HG03575 (cell line): ENCODE measurements at regions not wholly inside any gene's neighbourhood (a gene's known extent, or its start where the extent isn't known, plus 50 kb on each side); places are given as distances from the start of the nearest gene placed in this dataset.

Experiments
- ATAC-seq: cut with Tn5 transposase; IDR thresholded peaks from one replicate; pipeline ENCODE4 v1.9.1; 2021; ENCODE audit not compliant: unreplicated experiment, insufficient number of reproducible peaks, low FRiP score; ENCODE audit errors: extremely low read depth

GRCh38 chr13:80239571-80240255 is 101.2 kb downstream of the SPRY2 start:
- no peak for ATAC-seq

DNA sequence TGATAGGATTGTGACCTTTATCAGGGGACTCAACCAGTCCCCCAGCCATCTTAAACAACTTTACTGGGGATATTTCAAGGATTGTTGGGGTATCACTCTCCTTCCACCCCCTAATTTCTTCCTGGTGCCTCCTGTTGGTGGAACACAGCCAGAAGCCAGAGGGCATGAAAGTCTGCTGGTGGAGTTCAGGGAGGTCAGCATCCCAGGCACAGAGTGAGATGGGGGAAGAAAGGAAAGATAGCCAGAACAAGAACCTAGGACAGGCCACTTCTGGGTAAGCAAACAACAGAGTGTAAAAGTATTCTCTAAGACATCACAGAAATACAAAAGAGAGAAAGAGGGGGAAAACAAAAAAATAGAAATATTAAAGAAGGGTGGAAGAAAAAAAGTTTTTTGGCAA is 101.8 kb downstream of the SPRY2 start:
- ATAC-seq: no peak

- ATAC-seq: no peak
Observed at GRCh38 chr13:80237646-80238045, 103.3 kb downstream of the SPRY2 start.

- no peak for ATAC-seq
Observed at GRCh38 chr13:80235967-80236302, 105.0 kb downstream of the SPRY2 start.

GRCh38 chr13:80235166-80235966 is 105.6 kb downstream of the SPRY2 start:
- no peak for ATAC-seq

DNA sequence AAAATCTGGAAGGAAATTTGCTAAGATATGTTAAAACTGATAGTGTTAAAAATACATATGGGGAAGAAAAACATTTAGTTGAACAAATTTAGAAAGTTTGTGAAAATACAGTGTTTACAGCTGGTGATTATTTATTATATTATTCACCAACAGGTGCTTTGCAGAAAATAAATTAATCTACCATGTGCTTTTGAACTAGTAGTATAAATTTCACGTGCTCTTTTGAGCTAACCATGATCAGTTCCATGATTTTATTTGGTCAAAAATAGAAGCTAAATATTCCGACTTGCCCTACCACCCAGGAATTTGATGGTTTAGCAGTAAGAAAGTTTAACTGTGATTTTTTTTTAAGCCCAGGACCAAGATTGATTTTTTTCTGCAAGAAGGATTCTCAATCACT is 113.3 kb downstream of the SPRY2 start:
- ATAC-seq: no peak

DNA sequence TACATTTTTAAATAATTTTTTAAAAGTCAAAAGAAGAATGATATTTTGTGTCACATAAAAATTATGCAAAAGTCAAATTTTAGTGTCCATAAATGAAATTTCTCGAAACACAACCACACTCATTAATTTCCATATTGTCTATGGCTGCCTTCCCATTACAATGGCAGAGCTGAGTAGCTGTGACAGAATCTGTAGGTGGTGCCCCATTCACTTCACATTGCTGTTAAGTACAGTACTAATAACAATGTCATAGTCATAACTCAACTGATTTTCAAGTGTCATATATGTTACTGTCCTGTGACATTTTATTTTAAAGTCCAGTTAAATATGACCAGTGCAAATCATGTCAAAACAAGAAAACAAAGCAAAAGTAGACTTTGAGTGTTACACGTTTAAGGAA is 114.3 kb downstream of the SPRY2 start:
- ATAC-seq: no peak

GRCh38 chr13:80224468-80224867 is 116.5 kb downstream of the SPRY2 start:
- ATAC-seq: no peak

GRCh38 chr13:80217614-80218456 is 123.1 kb downstream of the SPRY2 start:
- ATAC-seq: no peak

DNA sequence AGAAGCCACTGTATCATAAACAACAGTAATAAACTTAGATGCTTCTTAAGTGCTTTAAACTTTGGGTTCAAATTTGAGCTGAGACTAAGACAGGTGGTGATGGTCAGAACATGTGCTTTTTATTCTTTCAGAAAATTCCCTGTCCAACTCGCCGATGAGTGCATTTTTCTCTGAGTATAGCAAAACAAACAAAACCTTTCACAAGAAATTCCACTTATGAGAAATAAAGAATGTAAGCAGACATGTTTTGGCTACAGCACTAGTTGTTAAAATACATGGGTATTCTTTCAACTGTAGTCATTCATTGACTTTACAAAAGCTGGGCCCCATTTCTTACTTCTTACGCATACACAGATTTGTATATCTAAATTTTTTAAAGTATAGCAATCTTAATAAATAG is 125.6 kb downstream of the SPRY2 start:
- ATAC-seq: no peak

- ATAC-seq: no peak
Observed at GRCh38 chr13:80214521-80214991, 126.4 kb downstream of the SPRY2 start.

- ATAC-seq: no peak
Observed at GRCh38 chr13:80214050-80214449, 126.9 kb downstream of the SPRY2 start.

- no peak for ATAC-seq
Observed at GRCh38 chr13:80213201-80213600, 127.7 kb downstream of the SPRY2 start.

DNA sequence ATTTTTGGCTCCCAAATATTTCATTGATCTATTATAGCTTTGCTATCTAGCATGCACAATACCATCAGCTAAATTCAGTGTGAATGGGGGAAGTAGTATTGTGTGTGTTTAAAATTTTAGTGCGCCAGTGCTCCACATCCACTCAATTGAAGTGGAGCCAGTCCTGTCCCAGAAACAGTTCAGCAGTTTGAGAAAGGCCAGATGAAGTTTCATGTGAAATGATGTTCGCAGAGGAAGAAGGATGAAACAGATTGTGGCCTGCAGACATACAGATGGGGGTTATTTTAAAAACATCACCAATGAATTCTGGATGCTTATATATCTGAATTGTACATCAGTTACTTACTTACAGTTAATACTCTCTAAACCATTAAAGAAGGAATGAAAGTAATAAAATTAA is 129.4 kb downstream of the SPRY2 start:
- ATAC-seq: no peak

DNA sequence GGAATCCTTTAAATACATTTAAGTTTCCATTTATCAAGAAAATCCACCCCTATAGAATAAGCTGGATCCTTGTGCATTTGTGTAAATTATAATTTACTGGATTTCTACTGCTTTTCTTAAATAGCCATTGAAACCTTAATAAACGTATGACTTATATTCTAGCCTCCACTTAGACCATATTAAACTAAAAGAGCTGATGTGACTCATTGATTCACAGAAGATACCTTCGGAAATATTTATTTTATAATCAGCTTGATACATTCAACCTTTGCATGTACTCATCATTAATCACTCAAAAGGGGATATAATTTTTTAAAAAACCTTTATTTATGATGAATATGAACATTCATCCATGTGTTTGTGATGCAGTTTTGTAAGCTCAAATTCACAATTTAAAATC is 136.3 kb downstream of the SPRY2 start:
- no peak for ATAC-seq

- no peak for ATAC-seq
Observed at GRCh38 chr13:80203496-80203895, 137.4 kb downstream of the SPRY2 start.

DNA sequence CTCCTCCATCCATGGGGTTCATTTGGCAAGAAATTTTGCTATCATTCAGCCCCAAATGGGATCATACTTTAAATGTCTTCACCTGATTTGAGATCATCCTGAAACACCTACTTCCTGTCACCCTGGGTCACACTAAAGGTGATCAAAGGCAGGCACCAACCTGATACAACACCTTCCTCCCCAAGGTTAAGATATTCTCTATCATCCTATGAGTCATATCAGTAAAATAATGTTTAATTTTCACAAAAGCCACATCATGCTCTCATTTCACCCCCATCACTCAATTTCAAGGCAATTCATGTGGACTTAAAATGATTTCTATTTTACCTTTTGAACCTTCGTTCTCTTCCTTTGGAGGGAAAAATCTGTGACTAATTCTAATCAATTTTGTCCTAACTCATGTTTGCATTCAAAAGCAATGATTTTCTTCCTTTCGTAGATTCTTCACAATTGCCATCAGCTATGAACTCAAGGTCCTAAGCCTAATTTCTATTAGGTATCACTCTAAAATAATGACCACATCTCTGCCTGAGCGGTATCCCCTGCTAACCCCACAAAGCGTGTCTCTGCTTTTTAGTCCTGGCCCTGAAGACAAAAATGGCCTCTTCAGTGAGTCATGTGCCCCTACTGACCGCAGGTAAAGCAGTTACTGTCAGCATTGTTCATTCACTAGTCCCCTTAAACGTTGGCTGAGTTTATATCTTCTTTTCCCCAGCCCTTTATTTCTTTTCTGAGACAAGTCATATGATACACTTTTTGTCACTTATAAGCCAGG is 139.0 kb downstream of the SPRY2 start:
- no peak for ATAC-seq

- no peak for ATAC-seq
Observed at GRCh38 chr13:80199585-80200292, 141.2 kb downstream of the SPRY2 start.
